RCC 7860 (cell line): ENCODE measurements at regions not wholly inside any gene's neighbourhood (a gene's known extent, or its start where the extent isn't known, plus 50 kb on each side); places are given as distances from the start of the nearest gene placed in this dataset.
"Not testable (repeated sequence)": the region's sequence is repeated elsewhere in the genome, so short reads cannot be mapped to it uniquely, and the experiment has no call there.

Experiments used
- DNase-seq: peaks from one replicate; pipeline ENCODE4 v3.0.0-alpha.2; 2015; ENCODE audit warnings: low spot score
- FAIRE-seq: peaks from 2 replicates; lab custom pipeline; 2012; peaks lifted over from hg19 to GRCh38; lab: Jason Lieb, UNC

- DNase-seq: no peak
Observed at GRCh38 chr1:117702654-117703053, 96.8 kb downstream of the TENT5C start.

GRCh38 chr1:117707371-117707770 is 101.5 kb downstream of the TENT5C start:
- no peak for DNase-seq

More at GRCh38 chr1:117702654-117703053, 96.8 kb downstream of the TENT5C start:
- FAIRE-seq: no peak

DNA sequence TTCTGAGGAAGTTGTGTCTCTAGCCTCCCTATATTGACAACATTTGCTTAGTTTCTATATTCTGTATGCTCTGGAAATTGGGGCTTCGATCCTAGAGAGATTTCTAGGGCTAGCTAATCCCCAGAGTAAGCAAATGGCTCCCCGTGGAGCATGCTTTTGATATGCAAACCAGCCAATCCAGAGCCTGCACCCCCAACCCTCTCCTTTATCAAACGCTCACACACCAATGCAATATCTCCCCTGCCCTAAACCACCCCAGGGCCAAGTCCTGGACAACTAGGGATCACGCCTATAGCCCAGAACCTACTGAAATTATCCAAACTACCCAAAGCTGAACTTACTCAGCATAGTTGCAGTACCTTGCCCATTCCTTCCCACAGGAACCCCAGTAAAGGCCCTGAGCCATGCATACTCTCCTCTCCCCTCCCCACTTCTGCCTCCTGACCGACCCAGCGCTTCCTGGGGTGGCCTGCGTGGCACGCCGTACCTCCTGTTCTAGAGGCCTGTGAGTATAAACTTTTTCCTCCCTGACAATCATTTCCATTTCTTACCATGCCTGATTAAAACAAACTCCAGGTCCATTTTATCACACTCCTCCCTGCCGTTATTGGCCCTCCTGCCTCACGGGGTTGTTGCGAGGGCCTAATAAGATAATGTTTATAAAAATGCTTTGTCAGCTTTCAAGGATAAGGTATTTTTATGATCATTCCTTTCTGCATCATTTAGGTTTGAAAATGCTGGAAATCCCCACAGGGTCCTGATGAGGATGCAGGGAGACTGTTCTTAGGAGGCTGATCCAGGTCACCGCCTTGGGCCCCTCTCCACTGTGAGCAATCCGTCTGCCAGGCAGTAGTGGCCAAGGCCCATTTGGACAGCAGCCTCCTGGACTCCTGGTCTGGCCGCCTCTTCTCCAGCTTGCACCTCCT is 102.7 kb downstream of the TENT5C start:
- DNase-seq: no peak

More at GRCh38 chr1:117707371-117707770, 101.5 kb downstream of the TENT5C start:
- FAIRE-seq: no peak

GRCh38 chr1:117709249-117709691 is 103.4 kb downstream of the TENT5C start:
- no peak for DNase-seq
- no peak for FAIRE-seq

More for the DNA sequence above, 102.7 kb downstream of the TENT5C start:
- FAIRE-seq: no peak

- FAIRE-seq (no peak), DNase-seq (no peak)
Observed at GRCh38 chr1:117710710-117711109, 104.9 kb downstream of the TENT5C start.

DNA sequence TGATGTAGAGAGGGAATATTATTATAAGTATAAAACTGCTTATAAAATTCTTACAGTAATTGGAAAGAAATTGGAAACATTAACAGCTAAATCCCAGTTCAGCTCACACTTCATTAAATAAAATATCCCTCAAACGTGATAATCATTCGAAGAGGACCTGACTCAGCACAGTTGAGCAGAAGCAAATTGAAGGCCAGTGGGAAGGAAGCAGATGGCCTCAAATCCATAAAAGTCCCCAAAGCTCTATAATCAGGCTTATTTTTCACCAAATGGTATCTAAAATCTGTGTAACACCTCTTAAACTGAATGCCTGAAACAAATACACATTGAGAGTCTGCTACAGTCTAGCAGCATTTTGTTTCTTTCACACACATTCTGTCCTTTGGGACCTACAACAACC is 106.8 kb downstream of the TENT5C start:
- FAIRE-seq: no peak
- DNase-seq: no peak

DNA sequence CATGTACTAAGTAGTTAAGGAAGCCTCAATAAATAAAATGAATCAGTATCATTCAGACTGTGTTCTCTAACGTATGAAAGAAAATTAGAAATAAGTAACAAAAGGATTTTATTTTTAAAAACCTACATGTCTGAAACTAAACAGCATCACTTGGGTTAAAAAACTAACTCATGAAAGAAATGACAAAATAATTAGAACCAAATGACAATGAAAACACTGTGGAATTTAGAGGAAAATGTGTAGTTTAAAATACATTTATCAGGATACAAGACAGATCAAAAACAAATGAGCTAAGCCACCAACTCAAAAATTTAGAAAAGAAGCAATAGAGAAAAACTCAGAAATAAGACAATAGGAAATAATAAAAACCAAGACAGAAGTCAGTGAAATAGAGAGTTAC is 108.7 kb downstream of the TENT5C start:
- FAIRE-seq: no peak
- no peak for DNase-seq

GRCh38 chr1:117716030-117716429 is 110.2 kb downstream of the TENT5C start:
- FAIRE-seq, DNase-seq: not testable (repeated sequence)

GRCh38 chr1:117717980-117718379 is 112.1 kb downstream of the TENT5C start:
- FAIRE-seq, DNase-seq: not testable (repeated sequence)

- DNase-seq, FAIRE-seq: not testable (repeated sequence)
Observed at GRCh38 chr1:117718596-117718995, 112.7 kb downstream of the TENT5C start.

- no peak for FAIRE-seq
Observed at GRCh38 chr1:117719004-117719403, 113.2 kb downstream of the TENT5C start.

DNA sequence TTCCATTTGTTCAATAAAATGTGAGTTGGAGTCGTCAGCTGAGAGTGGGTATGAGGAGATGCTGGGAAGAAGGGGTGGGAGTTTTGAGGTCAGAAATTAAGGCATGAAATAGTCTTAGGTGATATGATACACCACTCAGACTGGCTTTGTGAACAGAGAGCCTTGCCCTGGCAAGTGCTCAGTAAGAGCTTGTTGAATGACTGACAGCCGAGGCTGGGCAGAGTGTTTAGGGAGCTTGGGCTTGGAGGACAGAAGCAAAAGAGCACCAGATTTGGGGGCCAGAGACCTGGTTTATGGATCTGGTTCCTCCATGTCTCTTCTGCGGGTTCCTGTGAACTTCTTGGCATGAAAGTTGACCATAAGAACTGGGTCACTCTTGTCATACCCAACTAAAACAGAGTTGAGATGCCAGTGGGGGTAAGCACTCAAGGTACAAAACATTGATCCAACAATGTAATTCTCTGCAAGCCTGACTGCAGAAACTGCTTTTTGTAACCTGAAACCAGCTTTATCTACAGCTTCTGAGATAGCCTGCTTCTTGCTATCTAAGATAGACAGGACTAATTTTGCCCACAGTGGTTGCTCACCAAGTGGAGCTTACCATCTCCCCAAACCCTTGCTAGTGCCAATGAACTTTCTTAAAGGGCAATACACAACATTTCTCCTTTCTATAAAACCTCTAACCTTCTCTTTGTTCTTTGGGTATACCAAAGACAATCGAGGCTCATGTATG is 126.4 kb downstream of the TENT5C start:
- DNase-seq (no peak), FAIRE-seq (no peak)

More at GRCh38 chr1:117719004-117719403, 113.2 kb downstream of the TENT5C start:
- DNase-seq: no peak

- DNase-seq (no peak), FAIRE-seq (no peak)
Observed at GRCh38 chr1:117732956-117733355, 127.1 kb downstream of the TENT5C start.

DNA sequence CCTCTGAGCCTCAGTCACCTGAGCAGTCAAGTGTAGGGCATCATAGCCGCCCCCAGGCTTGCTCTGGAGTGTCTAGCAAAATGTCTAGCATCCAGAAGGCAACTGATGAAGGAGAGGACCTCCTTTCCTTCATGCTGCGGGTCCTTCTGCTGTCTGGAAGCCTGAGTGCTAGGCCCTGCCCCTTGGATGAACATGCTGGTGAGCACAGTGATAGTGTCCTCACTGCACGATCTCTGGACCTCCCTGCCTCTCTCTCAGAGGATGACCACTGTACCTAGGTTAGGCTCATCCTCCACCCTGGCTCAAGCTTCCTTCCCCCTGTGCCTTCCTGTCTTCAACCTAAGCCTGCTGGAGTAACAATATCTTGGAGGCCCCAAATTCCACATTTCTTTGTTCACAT is 128.6 kb downstream of the TENT5C start:
- DNase-seq (no peak), FAIRE-seq (no peak)

DNA sequence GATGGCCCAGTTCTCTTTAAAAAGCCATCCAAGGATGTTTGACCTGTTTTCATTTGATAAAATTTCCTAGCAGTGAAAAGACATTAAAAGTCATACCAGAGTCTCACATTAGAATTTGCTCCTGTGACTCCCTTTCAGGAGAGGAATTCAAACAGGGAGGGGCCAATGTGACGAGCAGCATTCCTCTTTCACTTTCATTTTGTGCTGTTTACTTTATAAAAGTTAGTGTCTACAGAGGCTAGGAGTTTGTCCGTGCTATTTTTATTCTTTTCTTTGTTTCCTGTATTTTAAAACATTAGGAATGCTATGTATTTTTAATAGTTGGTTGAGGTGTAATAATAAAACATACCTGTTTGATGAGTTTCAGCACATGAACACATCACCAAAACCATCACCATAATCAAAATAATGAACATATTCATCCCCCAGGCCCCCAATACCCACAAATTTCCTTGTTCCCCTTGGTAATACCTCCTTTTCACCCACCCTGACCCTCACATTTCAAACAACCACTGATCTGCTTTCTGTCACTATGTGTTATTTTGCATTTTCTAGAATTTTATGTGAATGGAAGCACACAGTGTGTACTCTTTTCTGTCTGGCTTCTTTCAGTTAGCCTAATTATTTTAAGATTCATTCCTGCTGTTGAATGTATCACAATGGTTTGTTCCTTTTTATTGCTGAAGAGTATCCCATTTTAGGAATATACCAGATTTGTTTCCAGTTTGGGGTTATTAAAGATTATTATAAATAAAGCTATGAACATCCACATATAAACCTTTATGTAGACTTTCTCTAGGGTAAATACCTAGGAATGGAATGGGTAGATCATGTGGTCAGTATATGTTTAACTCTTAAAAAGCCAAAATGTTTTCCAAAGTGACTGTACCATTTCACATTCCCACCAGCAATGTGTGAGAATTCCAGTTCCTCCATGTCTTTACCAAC is 129.5 kb downstream of the TENT5C start:
- peak; percentile 58 for FAIRE-seq
- peak; percentile 23 for DNase-seq

GRCh38 chr1:117739504-117739903 is 133.7 kb downstream of the TENT5C start:
- DNase-seq (no peak), FAIRE-seq (no peak)

DNA sequence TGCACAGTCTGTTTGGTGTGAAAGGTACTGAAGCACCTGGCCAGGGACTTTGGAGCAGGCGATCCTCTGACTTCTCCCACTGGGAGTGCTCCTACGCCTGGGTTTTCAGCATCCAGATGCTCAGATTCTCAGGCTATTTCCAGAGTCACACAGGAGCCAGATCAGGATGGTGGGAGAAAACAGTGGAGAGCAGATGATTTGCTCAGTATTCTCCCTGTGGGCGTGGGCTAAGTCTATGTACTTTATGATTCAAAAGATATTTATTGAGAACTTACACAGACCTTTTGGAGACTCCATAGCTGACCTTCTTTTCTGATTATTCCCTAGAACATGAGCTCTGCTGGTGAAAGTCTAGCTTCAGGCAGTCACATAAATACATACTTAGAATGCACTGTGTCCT is 134.6 kb downstream of the TENT5C start:
- FAIRE-seq: no peak
- DNase-seq: no peak

DNA sequence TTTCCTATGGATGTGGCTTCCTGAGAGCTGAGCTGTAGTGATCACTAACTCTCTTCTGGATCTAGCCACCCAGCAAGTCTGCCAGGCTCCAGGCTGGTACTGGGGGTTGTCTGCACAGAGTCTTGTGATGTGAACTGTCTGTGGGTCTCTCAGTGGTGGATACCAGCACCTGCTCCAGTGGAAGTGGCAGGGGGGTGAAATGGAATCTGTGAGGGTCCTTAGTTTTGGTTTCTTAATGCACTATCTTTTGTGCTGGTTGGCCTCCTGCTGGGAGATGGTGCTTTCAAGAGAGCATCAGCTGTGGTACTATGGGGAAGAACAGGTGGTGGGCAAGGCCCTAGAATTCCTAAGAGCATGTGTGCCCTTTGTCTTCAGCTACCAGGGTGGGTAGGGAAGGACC is 140.7 kb downstream of the TENT5C start:
- DNase-seq, FAIRE-seq: not testable (repeated sequence)

GRCh38 chr1:117747605-117748004 is 141.8 kb downstream of the TENT5C start:
- FAIRE-seq (no peak), DNase-seq (no peak)

GRCh38 chr1:117751321-117751720 is 145.5 kb downstream of the TENT5C start:
- DNase-seq (no peak), FAIRE-seq (no peak)
